HG02840 (cell line): ENCODE measurements at regions not wholly inside any gene's neighbourhood (a gene's known extent, or its start where the extent isn't known, plus 50 kb on each side); places are given as distances from the start of the nearest gene placed in this dataset.

Source experiments
- ATAC-seq: cut with Tn5 transposase; IDR thresholded peaks from one replicate; pipeline ENCODE4 v1.9.1; 2021; ENCODE audit warnings: mild to moderate bottlenecking, moderate library complexity, moderate number of reproducible peaks; ENCODE audit not compliant: unreplicated experiment, low FRiP score

DNA sequence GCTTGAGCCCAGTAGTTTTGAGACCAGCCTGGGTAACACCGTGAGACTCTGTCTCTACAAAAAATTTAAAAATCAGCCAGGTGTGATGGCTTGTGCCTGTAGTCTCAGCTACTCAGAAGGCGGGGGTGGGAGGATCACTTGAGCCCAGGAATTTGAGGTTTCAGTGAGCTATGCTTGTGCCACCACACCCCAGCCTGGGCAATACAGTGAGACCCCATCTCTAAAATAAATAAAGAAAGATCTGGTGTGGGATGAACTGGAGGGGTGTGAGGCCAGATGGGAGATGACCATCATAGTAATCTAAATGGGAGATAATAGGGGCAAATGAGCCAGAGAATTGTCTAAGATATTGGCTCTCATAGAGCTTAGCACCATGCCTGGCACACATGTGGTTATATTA is 60.1 kb upstream of the TRABD2B start:
- no peak for ATAC-seq

GRCh38 chr1:48055876-48056764 is 58.9 kb upstream of the TRABD2B start:
- ATAC-seq = no peak

- no peak for ATAC-seq
Observed at GRCh38 chr1:48054232-48054631, 57.0 kb upstream of the TRABD2B start.

DNA sequence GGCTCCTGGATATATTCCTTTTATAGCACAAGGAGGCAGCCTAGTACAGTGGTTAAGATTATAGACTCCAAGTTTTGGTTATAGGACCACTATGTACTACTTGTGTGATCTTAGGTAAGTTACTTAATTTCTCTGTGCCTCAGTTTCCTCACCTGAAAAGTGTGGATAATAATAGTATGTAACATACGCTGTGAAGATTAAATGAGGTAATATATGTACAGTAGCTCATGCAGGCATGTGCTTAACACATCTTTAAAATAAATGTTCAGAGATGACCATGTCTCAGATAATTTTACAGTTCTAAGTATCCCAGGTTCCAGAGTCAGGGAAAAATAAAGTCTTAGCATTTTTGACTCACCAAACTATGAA is 55.7 kb upstream of the TRABD2B start:
- no peak for ATAC-seq

- no peak for ATAC-seq
Observed at GRCh38 chr1:48051466-48052126, 54.4 kb upstream of the TRABD2B start.

GRCh38 chr1:48049823-48050535 is 52.8 kb upstream of the TRABD2B start:
- ATAC-seq = no peak

GRCh38 chr1:48048980-48049379 is 51.8 kb upstream of the TRABD2B start:
- ATAC-seq = no peak

DNA sequence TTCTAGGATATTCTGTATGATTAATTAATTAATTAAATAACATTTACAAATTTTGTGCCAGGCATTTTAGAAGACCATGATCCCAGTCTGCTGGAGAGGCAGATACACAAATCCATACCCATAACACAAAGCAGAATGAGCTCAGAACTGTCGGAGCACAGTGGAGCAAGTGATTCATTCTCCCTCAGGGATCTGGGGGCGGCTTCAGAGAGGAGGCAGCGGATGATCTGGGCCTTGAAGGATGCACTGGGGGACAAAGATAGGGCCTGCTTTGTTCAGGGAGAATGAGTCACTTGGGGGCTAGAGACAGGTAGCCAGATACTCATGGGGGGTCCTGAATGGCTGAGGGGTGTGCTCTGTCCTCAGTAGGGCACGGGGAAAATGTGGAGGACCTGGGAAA is 50.9 kb upstream of the TRABD2B start:
- ATAC-seq = no peak

DNA sequence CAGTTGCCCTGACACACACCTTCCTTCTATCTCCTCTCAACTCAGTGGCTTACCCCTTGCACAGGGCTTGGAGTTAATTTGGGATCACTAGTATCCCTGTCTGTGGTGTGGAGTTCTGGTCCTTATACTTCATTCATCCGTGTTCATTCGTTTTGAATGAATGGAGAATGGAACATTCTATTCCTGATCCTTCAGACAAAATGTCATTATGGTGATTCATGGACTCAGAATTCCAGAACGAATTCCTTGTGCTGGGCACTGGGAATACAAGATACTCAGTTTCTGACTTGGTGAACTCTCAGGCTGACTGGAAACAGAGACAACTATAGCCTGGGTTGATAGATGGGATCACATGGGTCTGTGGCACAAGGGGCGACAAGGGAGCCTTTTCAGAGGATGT is 49.9 kb upstream of the TRABD2B start:
- no peak for ATAC-seq
